Stimulated activated CD8-positive, alpha-beta memory T cell treated with anti-CD3 and anti-CD28 coated beads, Interleukin-12 subunit alpha, Interleukin-12 subunit beta, amount 100 ng/mL, for 4 hours (primary cell): ENCODE measurements at regions not wholly inside any gene's neighbourhood (a gene's known extent, or its start where the extent isn't known, plus 50 kb on each side); places are given as distances from the start of the nearest gene placed in this dataset.

Source experiments
- DNase-seq: peaks from one replicate; pipeline ENCODE4 v3.0.0-alpha.2; 2020; ENCODE audit warnings: low read depth

GRCh38 chr18:37649930-37650329 is 84.3 kb upstream of the CELF4 start:
- no peak for DNase-seq

DNA sequence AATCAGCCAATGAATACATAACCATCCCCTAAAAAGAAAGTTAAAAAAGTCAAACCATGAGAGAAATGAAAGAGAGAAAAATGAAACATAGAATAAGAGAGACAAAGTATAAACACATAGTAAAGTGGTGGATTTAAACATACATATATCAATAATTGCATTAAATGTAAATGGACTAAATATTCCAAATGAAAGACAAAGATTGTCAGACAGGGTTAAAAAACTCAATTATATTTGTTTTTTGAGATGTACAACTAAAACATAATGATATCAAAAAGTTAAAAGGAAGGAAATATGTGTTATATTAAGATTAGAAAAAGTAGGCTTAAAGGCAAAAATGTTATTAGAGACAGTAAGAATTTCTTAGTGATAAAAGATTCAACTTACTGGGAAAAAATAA is 83.8 kb upstream of the CELF4 start:
- no peak for DNase-seq

DNA sequence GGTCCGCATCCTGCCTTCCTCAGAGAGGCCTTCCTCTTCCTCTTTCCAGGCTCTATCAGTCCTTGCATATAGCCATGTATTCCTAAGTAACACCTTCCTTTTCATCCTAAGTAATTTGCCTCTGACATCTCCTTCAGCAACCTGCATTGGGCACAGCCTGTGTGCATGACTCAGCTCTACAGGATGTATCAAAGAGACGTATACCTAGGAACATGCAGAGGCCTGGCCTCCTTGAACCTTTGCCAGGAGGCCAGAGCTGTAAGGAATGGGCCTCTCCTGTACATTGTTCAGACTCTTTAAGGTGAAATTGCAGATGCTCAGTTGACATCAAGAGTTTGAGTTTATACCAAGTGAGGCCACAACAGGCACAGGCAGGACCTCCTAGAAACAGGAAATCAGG is 76.0 kb upstream of the CELF4 start:
- DNase-seq: no peak

DNA sequence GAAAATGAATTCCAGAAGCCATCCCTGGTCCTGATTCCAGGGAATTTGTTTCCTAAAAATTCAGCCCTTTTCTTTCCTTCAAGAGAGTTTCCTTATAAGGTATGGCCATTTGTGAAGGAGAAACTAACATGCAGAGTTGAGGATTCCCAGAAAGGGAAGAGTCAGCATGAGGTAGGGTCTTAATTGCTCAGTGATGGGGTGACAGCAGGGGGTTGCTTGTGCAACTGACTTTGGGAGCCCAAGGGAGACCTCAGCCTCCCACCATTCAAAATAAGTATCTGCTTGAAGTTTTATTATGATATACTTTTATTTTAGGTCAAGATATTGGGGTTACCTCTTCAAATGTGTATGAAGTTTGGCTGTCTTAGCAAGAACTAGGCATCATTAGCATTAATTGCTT is 74.9 kb upstream of the CELF4 start:
- DNase-seq: no peak

GRCh38 chr18:37639846-37640245 is 74.2 kb upstream of the CELF4 start:
- no peak for DNase-seq

DNA sequence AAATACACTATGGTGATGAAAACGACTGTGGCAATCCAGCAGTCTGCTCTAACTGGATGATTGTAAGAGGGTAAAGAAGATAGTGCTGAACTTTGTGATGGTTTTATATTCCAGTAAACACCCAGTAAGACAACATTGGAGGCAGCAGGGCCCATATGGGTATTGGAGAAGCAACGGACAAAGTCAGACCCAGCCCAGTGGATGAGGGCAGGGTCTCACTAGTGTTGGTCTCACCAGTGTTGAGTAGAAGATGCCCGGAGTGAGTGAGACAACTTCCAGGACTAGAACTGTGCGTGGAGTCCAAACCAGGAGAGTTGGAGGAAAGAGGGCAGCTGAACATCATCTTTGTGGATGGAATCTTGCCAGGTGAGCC is 71.9 kb upstream of the CELF4 start:
- DNase-seq: no peak

DNA sequence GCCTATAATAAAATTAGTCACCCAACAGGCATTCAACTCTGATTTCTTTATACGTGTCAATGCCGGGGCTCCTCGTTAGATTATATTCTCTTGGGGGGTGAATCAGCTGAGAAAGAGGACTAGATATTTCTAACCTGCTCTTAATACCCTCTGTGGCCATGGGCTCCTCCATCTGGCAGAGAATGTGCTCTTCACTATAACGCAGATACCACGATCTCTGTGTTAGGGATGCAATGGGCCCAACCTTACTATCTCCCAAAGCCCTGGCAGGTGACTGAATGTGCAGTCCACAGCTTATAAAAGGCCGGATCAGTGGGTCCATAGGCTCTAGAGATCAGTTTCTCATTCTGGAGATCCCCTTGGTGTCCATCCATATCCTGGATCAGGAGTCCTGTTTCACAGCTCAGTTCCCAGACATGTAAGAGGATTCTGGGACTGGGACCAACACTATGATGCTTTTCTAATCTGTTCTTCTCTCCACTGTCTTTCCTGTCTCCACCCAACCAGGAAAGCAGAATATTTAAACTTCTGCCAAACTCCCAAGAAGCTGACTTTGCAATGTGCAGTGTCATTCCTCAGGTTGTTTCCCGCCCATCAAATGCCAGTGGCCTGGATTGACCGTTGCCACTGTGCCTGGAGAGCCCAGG is 71.4 kb upstream of the CELF4 start:
- DNase-seq: no peak

GRCh38 chr18:37634516-37634915 is 68.9 kb upstream of the CELF4 start:
- DNase-seq: no peak

DNA sequence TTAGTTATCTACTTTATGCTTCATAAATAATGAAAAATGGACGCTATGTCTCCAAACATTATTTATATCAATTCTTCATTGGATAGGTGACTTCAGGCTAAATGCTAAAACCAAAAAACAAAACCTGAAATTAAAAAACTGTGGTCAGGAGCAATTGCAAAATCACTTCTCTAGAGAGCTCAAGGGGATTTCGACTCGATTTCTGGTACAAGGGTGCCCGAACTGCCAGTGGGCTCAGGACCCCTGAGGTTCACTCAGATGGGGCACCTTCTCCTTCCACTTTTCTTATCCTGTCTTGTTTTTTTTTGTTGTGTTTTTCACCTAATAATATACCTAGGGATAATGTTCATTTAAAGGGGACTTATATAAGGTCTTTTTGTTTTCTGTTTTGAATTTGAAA is 65.8 kb upstream of the CELF4 start:
- DNase-seq: no peak

DNA sequence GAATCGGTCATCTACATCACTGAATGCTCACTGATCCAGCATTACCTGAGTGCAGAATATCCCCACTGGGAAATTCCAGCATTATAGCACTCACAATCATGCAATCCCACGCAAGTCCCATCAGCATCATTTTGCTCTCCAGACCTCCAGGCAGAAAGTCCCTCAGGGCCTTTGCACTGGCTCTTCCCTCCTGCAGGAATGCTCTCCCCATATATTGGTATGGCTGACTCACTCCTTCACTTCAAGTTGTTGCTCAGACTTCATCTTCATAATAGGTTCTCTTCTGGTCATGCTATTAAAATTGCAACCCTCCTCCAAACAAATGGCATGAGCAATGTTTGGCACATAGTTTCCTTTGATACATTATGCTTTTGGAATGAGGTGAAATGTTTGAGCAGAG is 64.7 kb upstream of the CELF4 start:
- no peak for DNase-seq

DNA sequence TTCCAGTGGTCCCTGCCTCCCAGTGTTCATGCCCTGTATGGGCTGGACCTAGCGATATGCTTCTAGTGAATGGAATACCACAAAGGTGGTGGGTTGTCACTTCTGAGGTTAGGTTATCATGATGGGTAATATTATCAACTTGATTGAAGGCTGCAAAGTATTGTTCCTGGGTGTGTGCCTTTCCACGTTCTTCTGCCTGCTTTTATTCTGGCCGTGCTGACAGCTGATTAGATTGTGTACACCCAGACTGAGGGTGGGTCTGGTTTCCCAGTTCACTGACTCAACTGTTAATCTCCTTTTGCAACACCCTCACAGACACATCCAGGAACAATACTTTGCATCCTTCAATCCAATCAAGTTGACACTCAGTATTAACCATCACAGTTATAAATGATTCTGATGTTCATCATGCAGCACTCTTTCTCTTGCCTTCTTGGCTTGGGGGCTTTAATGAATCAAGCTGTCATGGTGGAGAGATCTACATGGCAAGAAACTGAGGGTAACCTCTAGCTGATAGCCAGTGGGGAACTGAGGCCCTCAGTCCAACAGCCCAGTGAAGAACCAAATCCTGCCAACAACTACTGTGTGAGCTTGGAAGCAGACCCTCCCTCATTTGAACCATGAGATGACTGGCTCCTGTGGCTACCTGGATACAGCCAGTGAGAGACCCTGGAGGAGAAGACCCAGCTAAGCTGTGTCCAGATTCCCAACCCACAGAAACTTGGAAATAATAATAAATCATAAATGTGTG is 63.0 kb upstream of the CELF4 start:
- DNase-seq: no peak

DNA sequence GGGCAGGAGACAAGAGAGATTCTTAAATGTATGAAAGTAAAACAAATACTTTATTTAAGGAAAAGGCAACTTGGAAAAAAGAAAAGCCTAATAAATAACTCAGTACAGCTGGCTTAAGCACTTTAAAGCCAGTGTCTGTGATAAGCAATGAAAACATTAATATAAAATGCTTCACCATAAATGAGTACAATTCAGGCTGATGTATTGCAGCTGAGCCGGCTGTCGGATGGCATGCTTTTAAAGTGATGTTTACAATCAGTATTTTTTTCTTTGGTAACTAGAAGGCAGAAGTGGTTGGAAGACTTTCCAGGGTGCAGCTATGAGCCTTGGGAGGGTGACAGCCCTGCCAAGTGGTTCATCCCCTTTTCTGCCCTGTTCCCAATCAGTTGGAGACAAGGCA is 58.7 kb upstream of the CELF4 start:
- DNase-seq: no peak

DNA sequence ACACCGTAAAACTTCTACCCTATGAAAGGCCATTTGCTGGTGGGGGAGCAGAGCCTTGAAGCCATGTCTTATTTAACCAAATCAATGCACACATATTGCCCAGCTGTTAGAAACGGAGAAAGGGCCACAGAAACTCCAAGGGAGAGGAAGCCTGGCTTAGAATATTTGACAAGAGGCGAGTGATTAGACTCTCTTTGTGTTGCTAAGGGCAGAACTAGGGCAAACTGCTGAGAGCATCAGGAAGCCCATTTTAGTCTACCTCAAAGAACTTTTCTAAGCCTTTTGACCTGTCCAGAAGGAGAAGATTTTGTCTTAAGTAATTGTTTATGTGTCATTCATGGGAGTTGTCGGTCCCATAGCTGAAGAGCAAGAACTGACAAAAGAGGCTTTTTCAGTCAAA is 54.4 kb upstream of the CELF4 start:
- DNase-seq: no peak

GRCh38 chr18:37617623-37618022 is 52.0 kb upstream of the CELF4 start:
- no peak for DNase-seq
